NT2/D1 (cell line): ENCODE measurements at regions not wholly inside any gene's neighbourhood (a gene's known extent, or its start where the extent isn't known, plus 50 kb on each side); places are given as distances from the start of the nearest gene placed in this dataset.

ENCODE experiments used
- DNase-seq: peaks from one replicate; pipeline ENCODE4 v3.0.0-alpha.2; 2011; ENCODE audit warnings: low read depth, low spot score
- H3K27me3 ChIP-seq: 2 replicates; pipeline ENCODE4 v1.6.0; 2011; ENCODE audit warnings: mild to moderate bottlenecking; ENCODE audit not compliant: insufficient read length, insufficient read depth
- H3K36me3 ChIP-seq: 2 replicates; pipeline ENCODE4 v1.6.1; 2011; ENCODE audit warnings: mild to moderate bottlenecking, low read length, mixed read lengths; ENCODE audit not compliant: insufficient read depth, insufficient read length
- H3K4me1 ChIP-seq: 2 replicates; pipeline ENCODE4 v1.5.1; 2011; ENCODE audit not compliant: insufficient read depth, insufficient read length
- H3K4me3 ChIP-seq: 2 replicates; pipeline ENCODE4 v1.5.1; 2011; ENCODE audit warnings: low read depth; ENCODE audit not compliant: insufficient read length
- H3K9ac ChIP-seq: 2 replicates; pipeline ENCODE4 v1.6.0; 2011; ENCODE audit warnings: low read depth; ENCODE audit not compliant: insufficient read length
- H3K9me3 ChIP-seq: 2 replicates; pipeline ENCODE4 v1.5.1; 2011; ENCODE audit warnings: mild to moderate bottlenecking, low read length; ENCODE audit not compliant: insufficient read depth
- SUZ12 ChIP-seq: IDR thresholded peaks from 2 replicates; pipeline ENCODE4 v1.6.1; 2011; ENCODE audit not compliant: insufficient read length, insufficient read depth; ENCODE audit errors: extremely low read depth
- YY1 ChIP-seq: IDR thresholded peaks from 2 replicates; pipeline ENCODE4 v1.6.1; 2011; ENCODE audit not compliant: insufficient read length, insufficient read depth
- ZNF274 ChIP-seq: IDR thresholded peaks from 2 replicates; pipeline ENCODE4 v1.6.1; 2011; ENCODE audit warnings: mild to moderate bottlenecking, low read depth, low read length

DNA sequence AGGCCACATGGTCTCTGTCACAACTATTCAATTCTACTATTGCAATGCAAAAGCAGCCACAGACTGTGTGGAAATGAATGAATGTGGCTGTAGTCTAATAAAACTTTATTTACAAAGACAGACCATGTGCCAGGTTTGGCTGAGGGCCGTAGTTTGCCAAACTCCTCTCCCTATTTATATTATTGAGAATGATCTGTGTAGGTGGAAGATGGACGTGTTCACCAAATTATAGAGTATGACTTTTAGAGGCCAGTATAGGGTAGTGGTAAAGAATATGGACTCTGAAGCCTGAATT, 125.7 kb upstream of the MYLIP start:
- Histone ChIP-seq H3K9me3 (no peaks in the 10 kb centered on the region), H3K27me3 (no peaks in the 10 kb centered on the region), H3K4me3 (no peak overlapping the region), H3K36me3 (no peaks in the 10 kb centered on the region), H3K4me1 (no peaks in the 10 kb centered on the region), H3K9ac (no peak overlapping the region)
- TF ChIP-seq SUZ12 (no peak), ZNF274 (no peak), YY1 (no peak)
- no peak for DNase-seq

- H3K4me1 ChIP-seq = no peaks in the 10 kb centered on the region
These were observed 126.3 kb upstream of the MYLIP start for GRCh38 chr6:16002332-16003196.

GRCh38 chr6:16001158-16001557, 127.7 kb upstream of the MYLIP start:
- H3K27me3 ChIP-seq = no peaks in the 10 kb centered on the region
- H3K4me3 ChIP-seq = no peak overlapping the region
- no peaks in the 10 kb centered on the region for H3K36me3 ChIP-seq
- no peak overlapping the region for H3K9ac ChIP-seq
- DNase-seq = no peak
- TF ChIP-seq YY1 (no peak), ZNF274 (no peak), SUZ12 (no peak)
- H3K4me1 ChIP-seq = no peaks in the 10 kb centered on the region
- no peaks in the 10 kb centered on the region for H3K9me3 ChIP-seq

More at GRCh38 chr6:16002332-16003196, 126.3 kb upstream of the MYLIP start:
- Histone ChIP-seq H3K36me3 (no peaks in the 10 kb centered on the region), H3K9me3 (no peaks in the 10 kb centered on the region), H3K4me3 (no peak overlapping the region), H3K27me3 (no peaks in the 10 kb centered on the region), H3K9ac (no peak overlapping the region)
- DNase-seq = no peak
- TF ChIP-seq YY1 = no peak
- no peak for TF ChIP-seq SUZ12

DNA sequence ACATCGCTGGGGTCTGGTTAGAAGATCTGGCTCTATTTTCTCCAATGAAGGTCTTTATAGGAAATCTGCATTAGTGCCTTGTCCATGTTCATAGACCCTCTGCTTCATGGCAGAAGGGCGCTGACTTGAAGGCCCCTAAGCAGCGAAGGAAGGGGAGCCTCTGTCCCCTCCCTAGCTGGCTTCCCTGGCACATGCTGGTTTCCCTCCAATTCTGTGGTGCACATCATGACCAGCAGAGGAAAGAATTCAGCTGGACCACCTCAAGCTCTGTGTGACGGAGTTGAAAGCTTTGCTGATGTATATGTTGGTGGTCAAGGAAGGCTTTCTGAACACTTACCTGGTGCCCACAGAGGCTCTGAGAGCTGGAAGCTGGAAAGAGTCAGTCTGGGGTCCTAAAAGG, 129.7 kb upstream of the MYLIP start:
- Histone ChIP-seq H3K4me1 (no peaks in the 10 kb centered on the region), H3K36me3 (no peaks in the 10 kb centered on the region), H3K27me3 (no peaks in the 10 kb centered on the region), H3K4me3 (no peak overlapping the region), H3K9ac (no peak overlapping the region), H3K9me3 (no peaks in the 10 kb centered on the region)
- no peak for TF ChIP-seq YY1
- TF ChIP-seq SUZ12 = no peak
- TF ChIP-seq ZNF274 = no peak
- no peak for DNase-seq

GRCh38 chr6:15997586-15998388, 131.1 kb upstream of the MYLIP start:
- no peaks in the 10 kb centered on the region for H3K4me1 ChIP-seq

DNA sequence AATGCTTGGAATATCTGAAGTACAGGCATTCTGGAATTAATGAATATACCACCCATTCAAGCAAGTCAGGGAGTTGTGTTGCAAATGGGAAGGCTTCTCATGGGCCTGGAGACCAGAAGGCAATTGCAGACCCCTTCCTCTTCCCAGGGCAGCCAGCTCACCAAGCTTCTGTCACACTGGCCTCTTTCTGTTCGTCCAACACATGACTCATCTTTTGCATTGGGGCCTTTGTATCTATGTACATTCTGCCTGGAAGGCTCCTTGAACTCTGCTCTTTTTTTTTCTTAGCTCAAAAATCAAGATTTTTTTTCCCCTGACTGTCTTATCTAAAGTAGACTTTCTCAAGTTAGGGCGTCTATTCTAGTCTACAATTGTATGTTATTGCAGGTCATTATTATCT, 132.9 kb upstream of the MYLIP start:
- DNase-seq = no peak
- no peaks in the 10 kb centered on the region for H3K9me3 ChIP-seq
- H3K27me3 ChIP-seq = no peaks in the 10 kb centered on the region
- no peak overlapping the region for H3K9ac ChIP-seq
- no peaks in the 10 kb centered on the region for H3K4me1 ChIP-seq
- no peaks in the 10 kb centered on the region for H3K36me3 ChIP-seq
- H3K4me3 ChIP-seq = no peak overlapping the region
- TF ChIP-seq SUZ12 = no peak
- TF ChIP-seq YY1 = no peak
- TF ChIP-seq ZNF274 = no peak

More at GRCh38 chr6:15997586-15998388, 131.1 kb upstream of the MYLIP start:
- Histone ChIP-seq H3K36me3 (no peaks in the 10 kb centered on the region), H3K4me3 (no peak overlapping the region), H3K27me3 (no peaks in the 10 kb centered on the region), H3K9ac (no peak overlapping the region), H3K9me3 (no peaks in the 10 kb centered on the region)
- TF ChIP-seq ZNF274 (no peak), SUZ12 (no peak), YY1 (no peak)
- DNase-seq = no peak

- TF ChIP-seq ZNF274 (no peak), SUZ12 (no peak), YY1 (no peak)
- DNase-seq = no peak
- Histone ChIP-seq H3K27me3 (no peaks in the 10 kb centered on the region), H3K4me1 (no peaks in the 10 kb centered on the region), H3K4me3 (no peak overlapping the region), H3K9ac (no peak overlapping the region), H3K9me3 (no peaks in the 10 kb centered on the region), H3K36me3 (no peaks in the 10 kb centered on the region)
These were observed 133.4 kb upstream of the MYLIP start for GRCh38 chr6:15995493-15995892.
